ENCODE measurements at regions not wholly inside any gene's neighbourhood (a gene's known extent, or its start where the extent isn't known, plus 50 kb on each side); places are given as distances from the start of the nearest gene placed in this dataset.

- TF ChIP-seq, protein P1, sequence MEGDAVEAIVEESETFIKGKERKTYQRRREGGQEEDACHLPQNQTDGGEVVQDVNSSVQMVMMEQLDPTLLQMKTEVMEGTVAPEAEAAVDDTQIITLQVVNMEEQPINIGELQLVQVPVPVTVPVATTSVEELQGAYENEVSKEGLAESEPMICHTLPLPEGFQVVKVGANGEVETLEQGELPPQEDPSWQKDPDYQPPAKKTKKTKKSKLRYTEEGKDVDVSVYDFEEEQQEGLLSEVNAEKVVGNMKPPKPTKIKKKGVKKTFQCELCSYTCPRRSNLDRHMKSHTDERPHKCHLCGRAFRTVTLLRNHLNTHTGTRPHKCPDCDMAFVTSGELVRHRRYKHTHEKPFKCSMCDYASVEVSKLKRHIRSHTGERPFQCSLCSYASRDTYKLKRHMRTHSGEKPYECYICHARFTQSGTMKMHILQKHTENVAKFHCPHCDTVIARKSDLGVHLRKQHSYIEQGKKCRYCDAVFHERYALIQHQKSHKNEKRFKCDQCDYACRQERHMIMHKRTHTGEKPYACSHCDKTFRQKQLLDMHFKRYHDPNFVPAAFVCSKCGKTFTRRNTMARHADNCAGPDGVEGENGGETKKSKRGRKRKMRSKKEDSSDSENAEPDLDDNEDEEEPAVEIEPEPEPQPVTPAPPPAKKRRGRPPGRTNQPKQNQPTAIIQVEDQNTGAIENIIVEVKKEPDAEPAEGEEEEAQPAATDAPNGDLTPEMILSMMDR (conservative IDR thresholded peaks at IDR 0.05; ENCODE audit: low read length): no peak
- TF ChIP-seq EZH2phosphoT487 (IDR thresholded peaks at IDR 0.05; ENCODE audit: borderline replicate concordance): no peak
These were observed 595.4 kb upstream of the ADAMTS5 start for GRCh38 chr21:27562303-27562702.

Data from Loucy (cell line).